Activated CD4-positive, CD25-positive, alpha-beta regulatory T cell treated with anti-CD3 and anti-CD28 coated beads, Interleukin-2, amount 50 U/mL, for 24 hours (primary cell): ENCODE measurements at regions not wholly inside any gene's neighbourhood (a gene's known extent, or its start where the extent isn't known, plus 50 kb on each side); places are given as distances from the start of the nearest gene placed in this dataset.
"Not testable (repeated sequence)": the region's sequence is repeated elsewhere in the genome, so short reads cannot be mapped to it uniquely, and the experiment has no call there.

Experiments used
- ATAC-seq, 2 donors: fragments of 150-1000 bp; cut with Tn5 transposase; one replicate each; pipeline ENCODE4 v1.10.0; 2021; ENCODE audit warnings: mild to moderate bottlenecking in 1 of 2, moderate library complexity in 1 of 2

- no peak for ATAC-seq
Observed at GRCh38 chr6:144781836-144782235, 496.7 kb downstream of the UTRN start.

GRCh38 chr6:144782634-144783033, 497.5 kb downstream of the UTRN start:
- peak in 1 of 2 donors; percentile 65 for ATAC-seq

- no peak for ATAC-seq
Observed at GRCh38 chr6:144785056-144785455, 499.9 kb downstream of the UTRN start.

GRCh38 chr6:144786825-144787224, 501.7 kb downstream of the UTRN start:
- ATAC-seq: no peak

GRCh38 chr6:144793744-144794143, 508.6 kb downstream of the UTRN start:
- no peak for ATAC-seq

- ATAC-seq: not testable (repeated sequence)
Observed at GRCh38 chr6:144795022-144795421, 509.9 kb downstream of the UTRN start.

GRCh38 chr6:144796070-144796469, 510.9 kb downstream of the UTRN start:
- ATAC-seq: no peak

- ATAC-seq: no peak
Observed at GRCh38 chr6:144797881-144798589, 512.9 kb downstream of the UTRN start.

- ATAC-seq: no peak
Observed at GRCh38 chr6:144804246-144804790, 519.2 kb downstream of the UTRN start.

- no peak for ATAC-seq
Observed at GRCh38 chr6:144805049-144805448, 519.9 kb downstream of the UTRN start.

- no peak for ATAC-seq
Observed at GRCh38 chr6:144806222-144806621, 521.1 kb downstream of the UTRN start.

GRCh38 chr6:144809120-144809519, 524.0 kb downstream of the UTRN start:
- ATAC-seq: no peak

GRCh38 chr6:144809969-144810368, 524.8 kb downstream of the UTRN start:
- no peak for ATAC-seq

- no peak for ATAC-seq
Observed at GRCh38 chr6:144811140-144811539, 526.0 kb downstream of the UTRN start.

GRCh38 chr6:144816936-144817335, 531.8 kb downstream of the UTRN start:
- no peak for ATAC-seq

- ATAC-seq: peak; percentile 70 to 77
Observed at GRCh38 chr6:144820270-144820669, 535.1 kb downstream of the UTRN start.

GRCh38 chr6:144823131-144823530, 538.0 kb downstream of the UTRN start:
- no peak for ATAC-seq

- ATAC-seq: no peak
Observed at GRCh38 chr6:144824018-144824417, 538.9 kb downstream of the UTRN start.

GRCh38 chr6:144834426-144835038, 549.4 kb downstream of the UTRN start:
- ATAC-seq: no peak

- ATAC-seq: no peak
Observed at GRCh38 chr6:144835322-144835973, 550.3 kb downstream of the UTRN start.

GRCh38 chr6:144840619-144841018, 555.5 kb downstream of the UTRN start:
- ATAC-seq: no peak

GRCh38 chr6:144843701-144844100, 558.6 kb downstream of the UTRN start:
- no peak for ATAC-seq

- no peak for ATAC-seq
Observed at GRCh38 chr6:144844596-144844995, 559.5 kb downstream of the UTRN start.

- no peak for ATAC-seq
Observed at GRCh38 chr6:144845186-144845585, 560.1 kb downstream of the UTRN start.
